GM23338 (cell line): ENCODE measurements at regions not wholly inside any gene's neighbourhood (a gene's known extent, or its start where the extent isn't known, plus 50 kb on each side); places are given as distances from the start of the nearest gene placed in this dataset.

ENCODE experiments used
- CREB1 ChIP-seq: fragments of 250-450 bp; sonication (Bioruptor Pico); IDR thresholded peaks from 2 replicates; pipeline ENCODE4 v1.5.0; 2020; ENCODE audit warnings: low read depth, mild to moderate bottlenecking, moderate library complexity
- EZH2 ChIP-seq: fragments of 200-600 bp; sonication (generic); IDR thresholded peaks from one replicate; pipeline ENCODE4 v1.8.0; 2017; ENCODE audit warnings: antibody characterized with exemption, mild to moderate bottlenecking, low read depth; ENCODE audit not compliant: unreplicated experiment
- REST ChIP-seq: IDR thresholded peaks from one replicate; pipeline ENCODE4 v1.6.1; 2018; ENCODE audit warnings: antibody characterized with exemption; ENCODE audit not compliant: unreplicated experiment
- ZNF114 ChIP-seq: fragments of 250-450 bp; sonication (Bioruptor Pico); IDR thresholded peaks from 2 replicates; pipeline ENCODE4 v1.5.0; 2020; ENCODE audit warnings: mild to moderate bottlenecking, moderate library complexity
- TF ChIP-seq, protein P1 (sequence below), 2 experiments: fragments of 200-600 bp in 1 of 2; sonication (generic) in 1 of 2; conservative IDR thresholded peaks; 2 replicates each; pipeline versions ENCODE4 v1.5.1 to v1.6.1; 2016 to 2017; ENCODE audit warnings: antibody characterized with exemption in 2 of 2, low read depth in 2 of 2, mild to moderate bottlenecking in 2 of 2, moderate library complexity in 1 of 2

- no peak for TF ChIP-seq EZH2
- TF ChIP-seq, protein P1, sequence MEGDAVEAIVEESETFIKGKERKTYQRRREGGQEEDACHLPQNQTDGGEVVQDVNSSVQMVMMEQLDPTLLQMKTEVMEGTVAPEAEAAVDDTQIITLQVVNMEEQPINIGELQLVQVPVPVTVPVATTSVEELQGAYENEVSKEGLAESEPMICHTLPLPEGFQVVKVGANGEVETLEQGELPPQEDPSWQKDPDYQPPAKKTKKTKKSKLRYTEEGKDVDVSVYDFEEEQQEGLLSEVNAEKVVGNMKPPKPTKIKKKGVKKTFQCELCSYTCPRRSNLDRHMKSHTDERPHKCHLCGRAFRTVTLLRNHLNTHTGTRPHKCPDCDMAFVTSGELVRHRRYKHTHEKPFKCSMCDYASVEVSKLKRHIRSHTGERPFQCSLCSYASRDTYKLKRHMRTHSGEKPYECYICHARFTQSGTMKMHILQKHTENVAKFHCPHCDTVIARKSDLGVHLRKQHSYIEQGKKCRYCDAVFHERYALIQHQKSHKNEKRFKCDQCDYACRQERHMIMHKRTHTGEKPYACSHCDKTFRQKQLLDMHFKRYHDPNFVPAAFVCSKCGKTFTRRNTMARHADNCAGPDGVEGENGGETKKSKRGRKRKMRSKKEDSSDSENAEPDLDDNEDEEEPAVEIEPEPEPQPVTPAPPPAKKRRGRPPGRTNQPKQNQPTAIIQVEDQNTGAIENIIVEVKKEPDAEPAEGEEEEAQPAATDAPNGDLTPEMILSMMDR (conservative IDR thresholded peaks at IDR 0.05; ENCODE audit: low read depth in 2 of 2) = no peak
- no peak for TF ChIP-seq ZNF114 (CRISPR knock-in tag)
- no peak for TF ChIP-seq REST
- no peak for TF ChIP-seq CREB1 (CRISPR knock-in tag)
These were observed 95.7 kb upstream of the ITGA1 start for GRCh38 chr5:52692039-52692438.
